GM23338 (cell line): ENCODE measurements at regions not wholly inside any gene's neighbourhood (a gene's known extent, or its start where the extent isn't known, plus 50 kb on each side); places are given as distances from the start of the nearest gene placed in this dataset.
"Not testable (repeated sequence)": the region's sequence is repeated elsewhere in the genome, so short reads cannot be mapped to it uniquely, and the experiment has no call there.

ENCODE experiments used
- ATAC-seq: fragments of 200-7000 bp; cut with Tn5 transposase; 3 replicates; pipeline ENCODE4 v1.9.1; 2020
- DNase-seq: peaks from one replicate; pipeline ENCODE4 v3.0.0-alpha.2; 2015; ENCODE audit warnings: low spot score
- H2AFZ ChIP-seq: fragments of 200-600 bp; sonication (generic); 2 replicates; pipeline ENCODE4 v1.8.0; 2016; ENCODE audit warnings: antibody characterized with exemption, mild to moderate bottlenecking, moderate library complexity
- H3F3A ChIP-seq: fragments of 200-600 bp; sonication (generic); replicated peaks from 2 replicates; pipeline ENCODE4 v1.8.0; 2017; ENCODE audit warnings: antibody characterized with exemption, mixed run types, low read depth
- H3K27ac ChIP-seq: fragments of 200-600 bp; sonication (generic); 2 replicates; pipeline ENCODE4 v1.6.1; 2016; ENCODE audit warnings: low read depth
- H3K27me3 ChIP-seq: fragments of 200-600 bp; sonication (generic); 2 replicates; pipeline ENCODE4 v1.8.0; 2016; ENCODE audit warnings: mild to moderate bottlenecking, mixed run types, moderate library complexity; ENCODE audit not compliant: insufficient read depth
- H3K36me3 ChIP-seq: fragments of 200-600 bp; sonication (generic); 2 replicates; pipeline ENCODE4 v1.8.0; 2016; ENCODE audit warnings: mild to moderate bottlenecking; ENCODE audit not compliant: insufficient read depth
- H3K4me1 ChIP-seq: fragments of 200-600 bp; sonication (generic); 2 replicates; pipeline ENCODE4 v1.8.0; 2016; ENCODE audit warnings: mild to moderate bottlenecking, moderate library complexity; ENCODE audit not compliant: insufficient read depth
- H3K4me2 ChIP-seq: fragments of 200-600 bp; sonication (generic); 2 replicates; pipeline ENCODE4 v1.7.1; 2017; ENCODE audit warnings: mixed run types
- H3K4me3 ChIP-seq: fragments of 200-600 bp; sonication (generic); 2 replicates; pipeline ENCODE4 v1.6.1; 2016; ENCODE audit warnings: mixed run types
- H3K79me2 ChIP-seq: fragments of 200-600 bp; sonication (generic); replicated peaks from 2 replicates; pipeline ENCODE4 v1.8.0; 2017; ENCODE audit warnings: mild to moderate bottlenecking; ENCODE audit not compliant: insufficient read depth
- H3K9me2 ChIP-seq: fragments of 200-600 bp; sonication (generic); 2 replicates; pipeline ENCODE4 v1.8.0; 2017; ENCODE audit not compliant: insufficient read depth
- H4K20me1 ChIP-seq: fragments of 200-600 bp; sonication (generic); replicated peaks from 2 replicates; pipeline ENCODE4 v1.8.0; 2017; ENCODE audit warnings: mild to moderate bottlenecking; ENCODE audit not compliant: insufficient read depth
- H3K27ac Mint-ChIP-seq: 2 replicates; pipeline ENCODE4 v1.8.0; 2020; ENCODE audit warnings: inconsistent platforms, mild to moderate bottlenecking, moderate library complexity, mixed read lengths
- H3K27me3 Mint-ChIP-seq: 3 replicates; pipeline ENCODE4 v1.8.0; 2022; ENCODE audit warnings: low read depth, mild to moderate bottlenecking, moderate library complexity, mixed read lengths, inconsistent platforms; ENCODE audit not compliant: insufficient read depth, poor library complexity
- H3K36me3 Mint-ChIP-seq: 3 replicates; pipeline ENCODE4 v1.8.0; 2021; ENCODE audit warnings: low read depth, mild to moderate bottlenecking, inconsistent platforms, moderate library complexity, mixed read lengths
- H3K4me1 Mint-ChIP-seq: 3 replicates; pipeline ENCODE4 v1.8.0; 2020; ENCODE audit warnings: mild to moderate bottlenecking, inconsistent platforms, mixed read lengths
- H3K4me3 Mint-ChIP-seq: 3 replicates; pipeline ENCODE4 v1.8.0; 2021; ENCODE audit warnings: moderate library complexity, mild to moderate bottlenecking, inconsistent platforms, mixed read lengths
- H3K9me3 Mint-ChIP-seq: 3 replicates; pipeline ENCODE4 v1.8.0; 2020; ENCODE audit warnings: moderate library complexity, mild to moderate bottlenecking, inconsistent platforms, mixed read lengths

- not testable (repeated sequence) for H3K4me1 Mint-ChIP-seq, H3K4me3 Mint-ChIP-seq
Measured at GRCh38 chr2:87531968-87532715, 215.7 kb upstream of the PLGLB2 start.

GRCh38 chr2:87533390-87534272 lies 214.3 kb upstream of the PLGLB2 start:
- not testable (repeated sequence) for ATAC-seq

More at GRCh38 chr2:87531968-87532715, 215.7 kb upstream of the PLGLB2 start:
- not testable (repeated sequence) for ATAC-seq, H3K4me2 ChIP-seq, H3K9me3 Mint-ChIP-seq, H3K9me2 ChIP-seq, H3K27me3 ChIP-seq, H3K36me3 Mint-ChIP-seq, H4K20me1 ChIP-seq, H3K27ac Mint-ChIP-seq, H3K27ac ChIP-seq, H2AFZ ChIP-seq, H3F3A ChIP-seq, H3K79me2 ChIP-seq, H3K36me3 ChIP-seq, H3K27me3 Mint-ChIP-seq, H3K4me3 ChIP-seq, DNase-seq, H3K4me1 ChIP-seq

GRCh38 chr2:87534273-87534889 lies 213.5 kb upstream of the PLGLB2 start:
- DNase-seq, H3K4me3 Mint-ChIP-seq, H3K27me3 Mint-ChIP-seq, H4K20me1 ChIP-seq, H3K4me3 ChIP-seq, H3F3A ChIP-seq, H3K27me3 ChIP-seq, H3K36me3 Mint-ChIP-seq, H3K4me1 ChIP-seq, H2AFZ ChIP-seq, H3K4me2 ChIP-seq, H3K36me3 ChIP-seq, ATAC-seq, H3K27ac ChIP-seq, H3K27ac Mint-ChIP-seq, H3K9me3 Mint-ChIP-seq, H3K9me2 ChIP-seq, H3K4me1 Mint-ChIP-seq, H3K79me2 ChIP-seq: not testable (repeated sequence)

More at GRCh38 chr2:87533390-87534272, 214.3 kb upstream of the PLGLB2 start:
- not testable (repeated sequence) for H3K27me3 Mint-ChIP-seq, H3K27ac Mint-ChIP-seq, H3K36me3 ChIP-seq, H3K4me3 ChIP-seq, H3K4me1 ChIP-seq, H4K20me1 ChIP-seq, H3K4me3 Mint-ChIP-seq, H3K9me3 Mint-ChIP-seq, H3K9me2 ChIP-seq, H3K4me1 Mint-ChIP-seq, DNase-seq, H3K27ac ChIP-seq, H2AFZ ChIP-seq, H3F3A ChIP-seq, H3K36me3 Mint-ChIP-seq, H3K4me2 ChIP-seq, H3K79me2 ChIP-seq, H3K27me3 ChIP-seq

GRCh38 chr2:87536427-87536826 lies 211.5 kb upstream of the PLGLB2 start:
- H3K4me3 ChIP-seq, H3K9me2 ChIP-seq, H2AFZ ChIP-seq, H3K4me2 ChIP-seq, H3K27ac Mint-ChIP-seq, H3K9me3 Mint-ChIP-seq, H3K4me1 ChIP-seq, H3K27ac ChIP-seq, DNase-seq, H3K79me2 ChIP-seq, ATAC-seq, H4K20me1 ChIP-seq, H3K36me3 ChIP-seq, H3K4me1 Mint-ChIP-seq, H3K27me3 ChIP-seq, H3K36me3 Mint-ChIP-seq, H3K27me3 Mint-ChIP-seq, H3K4me3 Mint-ChIP-seq, H3F3A ChIP-seq: not testable (repeated sequence)

GRCh38 chr2:87537251-87537671 lies 210.6 kb upstream of the PLGLB2 start:
- H3K36me3 Mint-ChIP-seq, H3K4me2 ChIP-seq, H3K9me2 ChIP-seq, H2AFZ ChIP-seq, H3K27ac Mint-ChIP-seq, H3K4me1 ChIP-seq, H3K4me3 ChIP-seq, H3K27me3 ChIP-seq, H4K20me1 ChIP-seq, H3K27me3 Mint-ChIP-seq, H3K9me3 Mint-ChIP-seq, H3K4me3 Mint-ChIP-seq, H3K36me3 ChIP-seq, H3K79me2 ChIP-seq, H3K27ac ChIP-seq, H3F3A ChIP-seq, DNase-seq, ATAC-seq, H3K4me1 Mint-ChIP-seq: not testable (repeated sequence)

- not testable (repeated sequence) for H4K20me1 ChIP-seq, H3K4me1 ChIP-seq, H3K9me2 ChIP-seq, H3K27me3 Mint-ChIP-seq, H3K4me3 Mint-ChIP-seq, H3K4me3 ChIP-seq, ATAC-seq, DNase-seq, H3K27ac Mint-ChIP-seq, H3F3A ChIP-seq, H3K9me3 Mint-ChIP-seq, H3K27ac ChIP-seq, H3K4me1 Mint-ChIP-seq, H3K4me2 ChIP-seq, H3K36me3 Mint-ChIP-seq, H3K27me3 ChIP-seq, H3K36me3 ChIP-seq, H2AFZ ChIP-seq, H3K79me2 ChIP-seq
Measured at GRCh38 chr2:87538268-87538667, 209.6 kb upstream of the PLGLB2 start.
